MM.1S (cell line): ENCODE measurements at regions not wholly inside any gene's neighbourhood (a gene's known extent, or its start where the extent isn't known, plus 50 kb on each side); places are given as distances from the start of the nearest gene placed in this dataset.
"Not testable (repeated sequence)": the region's sequence is repeated elsewhere in the genome, so short reads cannot be mapped to it uniquely, and the experiment has no call there.

ENCODE experiments used
- DNase-seq: peaks from one replicate; pipeline ENCODE4 v3.0.0-alpha.2; 2015
- H2AFZ ChIP-seq: fragments of 300-600 bp; sonication (generic); 2 replicates; pipeline ENCODE4 v1.6.0; 2016; ENCODE audit warnings: antibody characterized with exemption, low read length
- H3F3A ChIP-seq: fragments of 300-600 bp; sonication (generic); 2 replicates; pipeline ENCODE4 v1.6.1; 2016; ENCODE audit warnings: mild to moderate bottlenecking, antibody characterized with exemption, low read length, moderate library complexity, mixed read lengths; ENCODE audit not compliant: insufficient read depth
- H3K27ac ChIP-seq: fragments of 300-600 bp; sonication (generic); 2 replicates; pipeline ENCODE4 v1.5.1; 2016; ENCODE audit warnings: mild to moderate bottlenecking, low read length
- H3K27me3 ChIP-seq: fragments of 300-600 bp; sonication (generic); replicated peaks from 2 replicates; pipeline ENCODE4 v1.6.0; 2016; ENCODE audit warnings: low read length; ENCODE audit not compliant: insufficient read depth
- H3K36me3 ChIP-seq: fragments of 300-600 bp; sonication (generic); replicated peaks from 2 replicates; pipeline ENCODE4 v1.6.1; 2016; ENCODE audit warnings: mild to moderate bottlenecking, low read length, mixed read lengths; ENCODE audit not compliant: insufficient read depth
- H3K4me1 ChIP-seq: fragments of 300-600 bp; sonication (generic); 2 replicates; pipeline ENCODE4 v1.6.1; 2016; ENCODE audit warnings: low read length, mixed read lengths
- H3K4me2 ChIP-seq: fragments of 300-600 bp; sonication (generic); 2 replicates; pipeline ENCODE4 v1.6.0; 2016; ENCODE audit warnings: low read depth, low read length
- H3K4me3 ChIP-seq: fragments of 300-600 bp; sonication (generic); 2 replicates; pipeline ENCODE4 v1.5.1; 2016; ENCODE audit warnings: low read length, mixed read lengths
- H3K79me2 ChIP-seq: fragments of 300-600 bp; sonication (generic); 2 replicates; pipeline ENCODE4 v1.6.1; 2016; ENCODE audit warnings: mixed run types, low read length, mixed read lengths
- H3K9ac ChIP-seq: fragments of 300-600 bp; sonication (generic); 2 replicates; pipeline ENCODE4 v1.6.1; 2016; ENCODE audit warnings: low read length, mixed read lengths
- H3K9me2 ChIP-seq: fragments of 300-600 bp; sonication (generic); replicated peaks from 2 replicates; pipeline ENCODE4 v1.6.1; 2016; ENCODE audit warnings: mild to moderate bottlenecking, low read length, mixed read lengths; ENCODE audit not compliant: insufficient read depth
- H3K9me3 ChIP-seq: fragments of 300-600 bp; sonication (generic); replicated peaks from 2 replicates; pipeline ENCODE4 v1.6.1; 2016; ENCODE audit warnings: mild to moderate bottlenecking, low read length, mixed read lengths; ENCODE audit not compliant: insufficient read depth
- H4K20me1 ChIP-seq: fragments of 300-600 bp; sonication (generic); 2 replicates; pipeline ENCODE4 v1.6.1; 2016; ENCODE audit warnings: mild to moderate bottlenecking, low read length, moderate library complexity, mixed read lengths; ENCODE audit not compliant: insufficient read depth

GRCh38 chr4:8954001-8954400, 82.4 kb upstream of the HMX1 start:
- not testable (repeated sequence) for H4K20me1 ChIP-seq, DNase-seq, H3K4me3 ChIP-seq, H3K27ac ChIP-seq, H2AFZ ChIP-seq, H3K9me3 ChIP-seq, H3K27me3 ChIP-seq, H3K79me2 ChIP-seq, H3K4me2 ChIP-seq, H3K4me1 ChIP-seq, H3K9me2 ChIP-seq, H3F3A ChIP-seq, H3K9ac ChIP-seq, H3K36me3 ChIP-seq

DNA sequence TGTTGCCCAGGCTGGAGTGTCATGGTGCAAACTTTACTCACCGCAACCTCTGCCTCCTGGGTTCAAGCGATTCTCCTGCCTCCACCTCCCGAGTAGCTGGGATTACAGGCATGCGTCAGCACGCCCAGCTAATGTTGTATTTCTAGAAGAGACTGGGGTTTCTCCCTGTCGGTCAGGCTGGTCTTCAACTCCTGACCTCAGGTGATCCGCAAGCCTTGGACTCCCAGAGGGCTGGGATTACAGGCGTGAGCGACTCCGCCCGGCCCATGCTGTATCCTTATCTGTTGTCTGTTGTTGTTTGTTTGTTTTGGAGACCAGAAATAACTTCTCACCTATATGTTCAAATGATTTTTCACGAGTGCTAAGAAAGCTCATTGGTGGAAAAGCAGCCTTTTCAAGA, 81.2 kb upstream of the HMX1 start:
- H3K9ac ChIP-seq, H2AFZ ChIP-seq, H3K4me1 ChIP-seq, H3K4me3 ChIP-seq, H3K36me3 ChIP-seq, H3F3A ChIP-seq, H3K27me3 ChIP-seq, DNase-seq, H3K9me2 ChIP-seq, H3K79me2 ChIP-seq, H3K27ac ChIP-seq, H3K4me2 ChIP-seq, H4K20me1 ChIP-seq, H3K9me3 ChIP-seq: not testable (repeated sequence)

DNA sequence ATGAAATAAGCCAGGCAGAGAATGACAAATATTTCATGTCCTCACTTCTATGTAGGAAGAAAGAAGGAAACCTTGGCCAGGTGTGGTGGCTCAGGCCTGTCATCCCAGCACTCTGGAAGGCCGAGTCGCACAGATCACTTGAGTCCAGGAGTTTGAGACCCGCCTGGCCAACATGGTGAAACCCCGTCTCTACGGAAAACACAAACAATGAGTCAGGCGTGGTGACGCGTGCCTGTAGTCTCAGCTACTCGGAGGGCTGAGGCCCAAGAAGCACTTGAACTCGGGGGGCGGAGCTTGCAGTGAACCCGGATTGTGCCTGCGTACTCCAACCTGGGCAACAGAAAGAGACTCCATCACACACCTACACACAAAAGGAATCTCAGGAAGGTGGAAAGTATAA, 80.5 kb upstream of the HMX1 start:
- not testable (repeated sequence) for H4K20me1 ChIP-seq, H3K4me3 ChIP-seq, H3K27me3 ChIP-seq, H3K4me2 ChIP-seq, H3K79me2 ChIP-seq, H3F3A ChIP-seq, H3K27ac ChIP-seq, H3K9me3 ChIP-seq, DNase-seq, H3K36me3 ChIP-seq, H3K9ac ChIP-seq, H3K4me1 ChIP-seq, H2AFZ ChIP-seq, H3K9me2 ChIP-seq

DNA sequence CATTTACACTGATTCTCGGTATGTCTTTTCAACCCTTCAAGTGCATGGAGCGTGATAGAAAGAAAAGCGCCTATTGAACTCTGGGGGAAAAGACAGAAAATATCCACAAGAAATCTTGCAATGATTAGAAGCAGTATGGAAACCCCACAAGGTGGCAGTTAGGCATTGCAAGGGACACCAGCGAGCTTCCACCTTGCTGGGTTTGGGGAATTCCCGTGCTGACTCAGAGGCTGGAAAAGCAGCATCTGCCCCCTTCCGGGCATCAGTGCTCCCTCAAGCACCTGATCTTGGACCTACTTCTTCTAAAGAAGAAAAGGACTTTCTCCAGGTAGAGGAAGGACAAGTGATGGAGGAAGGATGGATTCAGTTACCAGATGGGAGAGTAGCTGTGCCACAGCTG, 73.9 kb upstream of the HMX1 start:
- not testable (repeated sequence) for H2AFZ ChIP-seq, H4K20me1 ChIP-seq

DNA sequence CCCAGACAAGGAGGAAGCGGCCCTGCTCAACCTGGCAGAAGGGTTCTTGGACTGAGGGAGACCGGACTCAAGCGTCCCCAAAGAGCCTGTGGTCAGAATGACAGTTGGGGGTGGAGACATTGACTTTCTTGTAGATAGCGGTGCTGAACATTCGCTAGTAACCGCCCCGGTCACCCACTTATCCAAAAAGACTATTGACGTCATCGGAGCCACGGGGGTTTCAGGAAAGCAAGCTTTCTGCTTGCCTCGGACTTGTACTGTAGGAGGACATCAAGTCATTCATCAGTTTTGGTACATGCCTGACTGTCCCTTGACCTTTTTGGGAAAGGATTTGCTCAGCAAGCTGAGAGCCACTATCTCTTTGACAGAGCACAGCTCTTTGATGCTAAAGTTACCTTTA, 71.7 kb upstream of the HMX1 start:
- H2AFZ ChIP-seq, H3K27ac ChIP-seq, H4K20me1 ChIP-seq, H3K4me1 ChIP-seq, H3K36me3 ChIP-seq, H3K9me2 ChIP-seq, H3F3A ChIP-seq, H3K4me2 ChIP-seq, DNase-seq, H3K79me2 ChIP-seq, H3K4me3 ChIP-seq, H3K27me3 ChIP-seq, H3K9ac ChIP-seq, H3K9me3 ChIP-seq: not testable (repeated sequence)

More for the DNA sequence above, 73.9 kb upstream of the HMX1 start:
- H3K4me1 ChIP-seq, H3F3A ChIP-seq, H3K36me3 ChIP-seq, H3K27ac ChIP-seq, H3K4me3 ChIP-seq, H3K27me3 ChIP-seq, H3K9me2 ChIP-seq, DNase-seq, H3K79me2 ChIP-seq, H3K4me2 ChIP-seq, H3K9ac ChIP-seq, H3K9me3 ChIP-seq: not testable (repeated sequence)

- not testable (repeated sequence) for H4K20me1 ChIP-seq, H3K9me3 ChIP-seq, H3K9ac ChIP-seq, H3K4me2 ChIP-seq, DNase-seq, H3K9me2 ChIP-seq, H3F3A ChIP-seq, H3K27me3 ChIP-seq, H2AFZ ChIP-seq, H3K36me3 ChIP-seq, H3K27ac ChIP-seq, H3K4me3 ChIP-seq, H3K4me1 ChIP-seq, H3K79me2 ChIP-seq
Observed at GRCh38 chr4:8942088-8942487, 70.4 kb upstream of the HMX1 start.

- not testable (repeated sequence) for H3K79me2 ChIP-seq, H3K4me1 ChIP-seq, H2AFZ ChIP-seq, H4K20me1 ChIP-seq, H3K36me3 ChIP-seq, H3K9me3 ChIP-seq, H3K27ac ChIP-seq, H3K4me2 ChIP-seq, H3K9me2 ChIP-seq, DNase-seq, H3K4me3 ChIP-seq, H3K9ac ChIP-seq, H3F3A ChIP-seq, H3K27me3 ChIP-seq
Observed at GRCh38 chr4:8941492-8941805, 69.8 kb upstream of the HMX1 start.
